Trophoblast cell (in vitro differentiated cells and primary cell): ENCODE measurements at regions not wholly inside any gene's neighbourhood (a gene's known extent, or its start where the extent isn't known, plus 50 kb on each side); places are given as distances from the start of the nearest gene placed in this dataset.

ENCODE experiments used
- DNase-seq, 2 donors: peaks; one replicate each; pipeline ENCODE4 v3.0.0-alpha.2; 2016
- H2AFZ ChIP-seq: 2 replicates; pipeline ENCODE4 v1.6.1; 2013; ENCODE audit warnings: low read length, moderate library complexity, mild to moderate bottlenecking; ENCODE audit not compliant: insufficient read depth, poor library complexity
- H2AK5ac ChIP-seq: 2 replicates; pipeline ENCODE4 v1.6.1; 2013; ENCODE audit warnings: mild to moderate bottlenecking, low read length
- H2BK120ac ChIP-seq: 2 replicates; pipeline ENCODE4 v1.6.1; 2013; ENCODE audit warnings: low read length, mild to moderate bottlenecking, moderate library complexity; ENCODE audit not compliant: insufficient read depth, poor library complexity
- H2BK12ac ChIP-seq: 2 replicates; pipeline ENCODE4 v1.6.1; 2013; ENCODE audit warnings: mild to moderate bottlenecking, low read length, moderate library complexity
- H2BK5ac ChIP-seq: 2 replicates; pipeline ENCODE4 v1.6.1; 2013; ENCODE audit warnings: low read length, low read depth, moderate library complexity, mild to moderate bottlenecking; ENCODE audit not compliant: poor library complexity
- H3K14ac ChIP-seq: 2 replicates; pipeline ENCODE4 v1.6.1; 2013; ENCODE audit warnings: mild to moderate bottlenecking, low read length
- H3K18ac ChIP-seq: 2 replicates; pipeline ENCODE4 v1.6.1; 2013; ENCODE audit warnings: mild to moderate bottlenecking, low read length
- H3K23ac ChIP-seq: 2 replicates; pipeline ENCODE4 v1.6.1; 2013; ENCODE audit warnings: low read length
- H3K27ac ChIP-seq: 2 replicates; pipeline ENCODE4 v1.5.1; 2013; ENCODE audit warnings: low read depth, mild to moderate bottlenecking, inconsistent platforms, low read length, moderate library complexity
- H3K27me3 ChIP-seq: 2 replicates; pipeline ENCODE4 v1.6.1; 2013; ENCODE audit warnings: inconsistent platforms, mild to moderate bottlenecking, low read length, moderate library complexity; ENCODE audit not compliant: insufficient read depth
- H3K36me3 ChIP-seq, 2 experiments: 1 replicate in 1 of 2; 2 replicates in 1 of 2; pipeline ENCODE4 v1.6.1; 2013; ENCODE audit warnings: low read length in 2 of 2, mild to moderate bottlenecking in 2 of 2, moderate library complexity in 1 of 2; ENCODE audit not compliant: insufficient read depth in 2 of 2, control insufficient read depth in 1 of 2
- H3K4ac ChIP-seq: 2 replicates; pipeline ENCODE4 v1.6.1; 2013; ENCODE audit warnings: low read depth, mild to moderate bottlenecking, low read length, moderate library complexity
- H3K4me1 ChIP-seq, 2 experiments: 1 replicate in 1 of 2; 2 replicates in 1 of 2; pipeline ENCODE4 v1.6.1; 2013; ENCODE audit warnings: low read length in 2 of 2, mild to moderate bottlenecking in 2 of 2, moderate library complexity in 1 of 2; ENCODE audit not compliant: insufficient read depth in 2 of 2, control insufficient read depth in 1 of 2
- H3K4me2 ChIP-seq: 2 replicates; pipeline ENCODE4 v1.6.1; 2013; ENCODE audit warnings: inconsistent platforms, mild to moderate bottlenecking, low read length, moderate library complexity
- H3K4me3 ChIP-seq: 2 replicates; pipeline ENCODE4 v1.5.1; 2013; ENCODE audit warnings: mild to moderate bottlenecking, low read depth, low read length, inconsistent platforms
- H3K79me1 ChIP-seq: one replicate; pipeline ENCODE4 v1.6.1; 2013; ENCODE audit warnings: low read length
- H3K79me2 ChIP-seq: 2 replicates; pipeline ENCODE4 v1.6.1; 2013; ENCODE audit warnings: low read length, mild to moderate bottlenecking; ENCODE audit not compliant: control insufficient read depth, insufficient read depth, poor library complexity
- H3K9ac ChIP-seq: 2 replicates; pipeline ENCODE4 v1.6.1; 2013; ENCODE audit warnings: mild to moderate bottlenecking, low read length
- H3K9me3 ChIP-seq: 2 replicates; pipeline ENCODE4 v1.6.1; 2013; ENCODE audit warnings: low read depth, mild to moderate bottlenecking, control low read depth, inconsistent platforms, low read length; ENCODE audit not compliant: insufficient read depth
- H4K12ac ChIP-seq: 2 replicates; pipeline ENCODE4 v1.6.1; 2013; ENCODE audit warnings: low read depth, mild to moderate bottlenecking, low read length, moderate library complexity
- H4K8ac ChIP-seq: 2 replicates; pipeline ENCODE4 v1.6.1; 2013; ENCODE audit warnings: low read depth, mild to moderate bottlenecking, low read length, moderate library complexity
- H4K91ac ChIP-seq: one replicate; pipeline ENCODE4 v1.6.1; 2013; ENCODE audit warnings: low read depth, mild to moderate bottlenecking, low read length, moderate library complexity
- WGBS: extraction: QIAGEN DNeasy Blood & Tissue Kit; methylation state at CpG from one replicate; pipeline ENCODE4 v1.1.7; 2013; ENCODE audit warnings: missing lambda C conversion rate; ENCODE audit not compliant: insufficient read length, insufficient coverage; ENCODE audit errors: extremely low coverage; 5-methylcytosine and 5-hydroxymethylcytosine counted together

DNA sequence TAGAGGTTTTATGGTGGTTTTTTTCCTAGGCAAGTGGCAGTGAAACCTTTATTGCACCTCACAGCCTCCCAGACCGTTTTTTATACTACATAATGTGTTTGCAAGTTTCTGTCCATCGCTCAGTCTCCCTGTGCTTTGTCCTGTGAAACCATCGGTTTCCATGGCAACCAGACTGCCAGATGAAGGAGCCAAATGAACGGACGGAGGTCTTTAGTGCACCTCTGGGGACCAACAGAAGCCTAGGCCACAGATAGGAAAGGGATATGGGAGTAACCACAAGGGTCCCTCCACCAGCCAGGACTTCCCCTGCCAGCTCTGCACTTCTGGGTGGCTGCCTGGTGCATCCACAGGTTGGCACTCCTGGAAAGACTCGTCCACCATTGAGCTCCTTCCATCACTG, 165.0 kb downstream of the CHST1 start:
- Histone ChIP-seq H2BK12ac (no peak overlapping the region), H3K4me3 (no peak overlapping the region), H2BK5ac (no peak overlapping the region), H4K91ac (no peak overlapping the region), H3K18ac (no peak overlapping the region), H3K4me1 (no peaks in the 10 kb centered on the region), H3K4ac (no peak overlapping the region), H3K9me3 (no peaks in the 10 kb centered on the region), H3K9ac (no peak overlapping the region), H3K36me3 (no peaks in the 10 kb centered on the region), H3K27me3 (no peaks in the 10 kb centered on the region), H2AFZ (no peak overlapping the region), H3K4me2 (no peak overlapping the region), H3K79me2 (no peaks in the 10 kb centered on the region), H4K12ac (no peak overlapping the region), H2BK120ac (no peak overlapping the region), H3K27ac (no peak overlapping the region), H4K8ac (no peak overlapping the region), H3K23ac (no peak overlapping the region), H2AK5ac (no peak overlapping the region), H3K14ac (no peak overlapping the region), H3K79me1 (no peaks in the 10 kb centered on the region)
- WGBS = no CpG with 5 or more reads among the region's 6 CpGs
- DNase-seq = no peak

DNA sequence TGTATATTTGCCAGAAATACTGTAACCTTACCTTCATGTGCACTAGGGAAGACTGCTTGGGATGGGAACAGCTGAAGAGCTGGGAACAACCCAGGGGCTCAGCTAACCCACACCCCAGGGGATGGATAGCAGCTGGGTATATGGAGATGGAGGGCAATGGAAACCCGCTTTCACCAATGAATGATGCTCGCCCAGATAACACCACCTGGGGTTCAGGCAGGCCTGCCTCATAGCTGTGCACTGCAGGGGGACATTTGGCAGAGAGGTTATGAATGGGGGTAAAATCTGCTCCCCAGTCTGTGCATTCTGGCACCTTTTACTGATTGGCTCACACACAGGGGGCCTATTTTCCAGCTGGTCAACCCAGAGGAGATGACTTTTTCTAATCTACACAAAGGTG, 170.7 kb downstream of the CHST1 start:
- H3K18ac ChIP-seq = no peak overlapping the region
- no peaks in the 10 kb centered on the region for H3K79me1 ChIP-seq
- no peaks in the 10 kb centered on the region for H3K9me3 ChIP-seq
- no peak overlapping the region for H3K9ac ChIP-seq
- no peak overlapping the region for H2BK120ac ChIP-seq
- H2BK12ac ChIP-seq = no peak overlapping the region
- no peak overlapping the region for H2BK5ac ChIP-seq
- H3K4me2 ChIP-seq = no peak overlapping the region
- no peak overlapping the region for H4K12ac ChIP-seq
- no peak overlapping the region for H2AFZ ChIP-seq
- no peaks in the 10 kb centered on the region for H3K79me2 ChIP-seq
- no peak overlapping the region for H3K4me3 ChIP-seq
- no peak overlapping the region for H4K91ac ChIP-seq
- H3K14ac ChIP-seq = no peak overlapping the region
- H3K23ac ChIP-seq = no peak overlapping the region
- no peak overlapping the region for H2AK5ac ChIP-seq
- no peaks in the 10 kb centered on the region for H3K36me3 ChIP-seq
- DNase-seq = no peak
- no peak overlapping the region for H4K8ac ChIP-seq
- no peak overlapping the region for H3K4ac ChIP-seq
- no CpG with 5 or more reads among the region's 2 CpGs for WGBS
- no peaks in the 10 kb centered on the region for H3K4me1 ChIP-seq
- H3K27ac ChIP-seq = no peak overlapping the region
- H3K27me3 ChIP-seq = no peaks in the 10 kb centered on the region

DNA sequence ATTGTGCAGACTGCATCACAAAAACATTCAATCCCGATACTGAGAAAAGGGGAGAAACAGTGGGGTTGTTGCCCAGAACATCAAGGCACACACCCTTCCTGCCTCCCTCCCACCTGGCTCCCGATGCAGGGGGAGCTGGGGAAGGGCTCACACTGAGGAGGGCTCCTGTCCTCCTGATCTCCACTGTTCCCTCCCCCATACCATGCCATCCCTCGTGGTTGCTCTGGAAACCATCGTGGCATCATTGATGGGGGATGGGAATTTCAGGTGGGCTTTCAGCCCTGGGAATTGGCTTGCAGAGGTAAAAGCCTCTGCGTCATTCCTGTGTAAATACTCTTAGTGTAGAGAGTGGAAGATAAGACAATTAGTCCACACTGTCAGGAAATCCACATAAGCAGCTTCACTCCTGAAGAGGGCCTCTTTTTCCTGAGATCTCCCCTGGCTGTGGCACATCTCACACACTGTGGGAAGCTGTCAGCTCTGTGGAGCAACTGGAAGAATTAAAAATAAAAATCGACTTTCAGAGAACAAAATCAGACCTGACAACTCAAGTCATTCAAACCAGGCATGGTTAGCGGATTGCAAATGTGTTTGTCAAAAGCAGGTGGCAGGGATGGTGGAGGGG, 176.0 kb downstream of the CHST1 start:
- H3K79me2 ChIP-seq = no peaks in the 10 kb centered on the region
- DNase-seq = no peak
- H3K4ac ChIP-seq = no peak overlapping the region
- no CpG with 5 or more reads among the region's 7 CpGs for WGBS
- no peaks in the 10 kb centered on the region for H3K79me1 ChIP-seq
- no peak overlapping the region for H3K23ac ChIP-seq
- H3K9ac ChIP-seq = no peak overlapping the region
- no peak overlapping the region for H2AFZ ChIP-seq
- H4K91ac ChIP-seq = no peak overlapping the region
- H3K27me3 ChIP-seq = no peaks in the 10 kb centered on the region
- no peak overlapping the region for H3K27ac ChIP-seq
- no peak overlapping the region for H4K12ac ChIP-seq
- H3K36me3 ChIP-seq = no peaks in the 10 kb centered on the region
- H2BK120ac ChIP-seq = no peak overlapping the region
- H4K8ac ChIP-seq = no peak overlapping the region
- H2BK12ac ChIP-seq = no peak overlapping the region
- no peak overlapping the region for H3K4me2 ChIP-seq
- H2BK5ac ChIP-seq = no peak overlapping the region
- H3K18ac ChIP-seq = no peak overlapping the region
- H3K9me3 ChIP-seq = peaks cover 4% of the 10 kb centered on the region
- H3K14ac ChIP-seq = no peak overlapping the region
- no peak overlapping the region for H2AK5ac ChIP-seq
- no peak overlapping the region for H3K4me3 ChIP-seq
- no peaks in the 10 kb centered on the region for H3K4me1 ChIP-seq

DNA sequence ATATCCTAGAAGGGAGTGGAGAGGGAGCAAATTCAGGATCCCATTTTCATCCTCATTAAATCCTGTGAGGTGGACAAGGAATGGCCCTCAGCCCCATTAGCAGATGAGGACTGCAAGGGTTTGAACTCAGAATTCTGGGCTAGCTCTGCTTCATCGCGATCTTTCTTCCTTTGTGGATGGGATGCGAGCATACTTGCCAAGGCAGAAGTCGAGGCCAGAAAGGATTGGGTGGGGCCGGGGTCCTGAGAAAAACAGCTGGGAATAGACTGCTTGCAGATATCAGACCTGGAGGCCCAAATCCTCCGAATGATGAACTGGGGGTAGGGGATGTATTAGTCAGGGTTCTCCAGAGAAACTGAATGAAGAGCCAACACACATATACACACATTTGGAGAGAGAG, 179.0 kb downstream of the CHST1 start:
- no peak for DNase-seq
- Histone ChIP-seq H3K4me1 (no peaks in the 10 kb centered on the region), H2BK12ac (no peak overlapping the region), H3K79me2 (no peaks in the 10 kb centered on the region), H3K4me3 (no peak overlapping the region), H3K9ac (no peak overlapping the region), H2BK5ac (no peak overlapping the region), H4K8ac (no peak overlapping the region), H3K4me2 (no peak overlapping the region), H3K18ac (no peak overlapping the region), H3K79me1 (no peaks in the 10 kb centered on the region), H3K4ac (no peak overlapping the region), H2AK5ac (no peak overlapping the region), H2BK120ac (no peak overlapping the region), H3K36me3 (no peaks in the 10 kb centered on the region), H3K23ac (no peak overlapping the region), H3K14ac (no peak overlapping the region), H2AFZ (no peak overlapping the region), H3K27ac (no peak overlapping the region), H4K91ac (no peak overlapping the region), H4K12ac (no peak overlapping the region), H3K27me3 (no peaks in the 10 kb centered on the region), H3K9me3 (peaks cover 4% of the 10 kb centered on the region)
- WGBS = no CpG with 5 or more reads among the region's 6 CpGs
